ENCODE measurements at regions not wholly inside any gene's neighbourhood (a gene's known extent, or its start where the extent isn't known, plus 50 kb on each side); places are given as distances from the start of the nearest gene placed in this dataset.

DNA sequence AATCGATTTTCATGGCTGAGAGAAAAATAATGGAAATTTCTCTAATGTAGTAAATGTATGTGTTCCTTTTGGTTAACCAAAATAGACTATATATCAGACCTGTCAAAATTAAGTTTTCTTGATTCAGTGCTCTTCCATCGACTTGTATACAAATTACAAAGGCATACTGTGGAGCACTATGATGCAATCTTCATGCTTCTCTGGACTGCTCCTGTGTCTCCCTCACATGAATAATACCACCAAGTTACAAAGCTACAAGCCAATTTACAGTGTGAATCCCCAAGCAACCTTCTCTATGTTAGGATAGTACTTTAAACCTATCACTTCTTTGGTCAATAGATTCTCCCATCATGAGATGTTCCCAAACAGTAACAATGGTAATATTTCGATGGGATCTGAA, 577.9 kb downstream of the PPARGC1A start:
- TF ChIP-seq POLR2AphosphoS5 (IDR thresholded peaks at IDR 0.05) (no peak), CTCF (IDR thresholded peaks at IDR 0.05) (no peak), POLR2A (IDR thresholded peaks at IDR 0.05) (no peak), EP300 (IDR thresholded peaks at IDR 0.05) (no peak)
